ENCODE measurements at regions not wholly inside any gene's neighbourhood (a gene's known extent, or its start where the extent isn't known, plus 50 kb on each side); places are given as distances from the start of the nearest gene placed in this dataset.

DNA sequence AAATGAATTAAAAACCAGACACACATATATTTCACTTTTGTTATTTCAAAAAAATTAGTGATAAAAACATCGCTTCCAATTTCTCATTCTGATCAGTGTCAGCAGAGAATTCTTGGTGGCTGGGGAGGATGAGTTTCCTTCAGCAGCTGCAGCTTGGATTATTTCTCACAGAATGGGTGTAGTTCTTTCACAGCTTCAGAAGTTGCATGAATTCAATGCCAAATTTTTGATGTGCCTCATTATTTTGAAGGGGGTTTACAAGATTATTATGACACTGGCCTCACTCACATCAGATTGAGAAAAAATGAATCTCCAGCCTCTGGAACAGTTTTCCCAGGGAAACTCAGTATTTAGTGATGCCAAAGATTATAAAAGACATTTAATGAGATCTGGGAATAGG is 184.9 kb upstream of the WDFY3 start:
- ATAC-seq (no peak), DNase-seq (no peak)
- ChIA-PET CTCF (no interaction called here), POLR2A (no interaction called here)
- Mint-ChIP-seq H3K9me3 (no peaks in the 10 kb centered on the region), H3K36me3 (ENCODE audit: low read depth) (no peaks in the 10 kb centered on the region), H3K27me3 (peaks cover 3% of the 10 kb centered on the region), H3K27ac (no peak overlapping the region), H3K4me1 (ENCODE audit: low read depth) (no peaks in the 10 kb centered on the region), H3K4me3 (no peak overlapping the region)
- TF ChIP-seq, protein P1, sequence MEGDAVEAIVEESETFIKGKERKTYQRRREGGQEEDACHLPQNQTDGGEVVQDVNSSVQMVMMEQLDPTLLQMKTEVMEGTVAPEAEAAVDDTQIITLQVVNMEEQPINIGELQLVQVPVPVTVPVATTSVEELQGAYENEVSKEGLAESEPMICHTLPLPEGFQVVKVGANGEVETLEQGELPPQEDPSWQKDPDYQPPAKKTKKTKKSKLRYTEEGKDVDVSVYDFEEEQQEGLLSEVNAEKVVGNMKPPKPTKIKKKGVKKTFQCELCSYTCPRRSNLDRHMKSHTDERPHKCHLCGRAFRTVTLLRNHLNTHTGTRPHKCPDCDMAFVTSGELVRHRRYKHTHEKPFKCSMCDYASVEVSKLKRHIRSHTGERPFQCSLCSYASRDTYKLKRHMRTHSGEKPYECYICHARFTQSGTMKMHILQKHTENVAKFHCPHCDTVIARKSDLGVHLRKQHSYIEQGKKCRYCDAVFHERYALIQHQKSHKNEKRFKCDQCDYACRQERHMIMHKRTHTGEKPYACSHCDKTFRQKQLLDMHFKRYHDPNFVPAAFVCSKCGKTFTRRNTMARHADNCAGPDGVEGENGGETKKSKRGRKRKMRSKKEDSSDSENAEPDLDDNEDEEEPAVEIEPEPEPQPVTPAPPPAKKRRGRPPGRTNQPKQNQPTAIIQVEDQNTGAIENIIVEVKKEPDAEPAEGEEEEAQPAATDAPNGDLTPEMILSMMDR (IDR thresholded peaks at IDR 0.05), result no peak
- intact Hi-C loops (cut with micrococcal nuclease), result no loop called here

DNA sequence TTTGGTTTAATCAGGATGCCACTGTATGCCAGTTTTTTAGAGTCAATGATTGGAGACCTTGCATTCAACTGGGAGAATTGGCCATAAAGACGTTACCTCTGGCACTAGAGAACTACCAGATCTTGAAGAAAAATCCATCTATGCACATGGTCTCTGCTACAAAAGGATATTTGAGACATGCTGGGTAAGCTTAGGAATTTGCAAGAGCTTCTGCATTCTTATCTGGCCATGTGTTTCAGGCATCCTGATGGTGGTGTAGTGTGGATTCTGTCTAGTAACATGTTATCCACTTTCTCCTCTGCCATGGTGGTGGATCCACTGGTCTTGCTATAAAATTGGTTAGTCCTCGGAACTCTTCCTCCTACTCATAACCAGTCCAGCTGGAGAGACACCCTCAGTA is 185.3 kb upstream of the WDFY3 start:
- no peak overlapping the region for H3K27ac Mint-ChIP-seq
- no peaks in the 10 kb centered on the region for H3K36me3 Mint-ChIP-seq (ENCODE audit: low read depth)
- intact Hi-C loops (cut with micrococcal nuclease), result no loop called here
- no peak overlapping the region for H3K4me3 Mint-ChIP-seq
- DNase-seq (no peak), ATAC-seq (no peak)
- TF ChIP-seq, protein P1 (IDR thresholded peaks at IDR 0.05), result no peak
- ChIA-PET POLR2A (no interaction called here), CTCF (no interaction called here)
- H3K27me3 Mint-ChIP-seq, result peaks cover 3% of the 10 kb centered on the region
- no peaks in the 10 kb centered on the region for H3K9me3 Mint-ChIP-seq
- no peaks in the 10 kb centered on the region for H3K4me1 Mint-ChIP-seq (ENCODE audit: low read depth)

DNA sequence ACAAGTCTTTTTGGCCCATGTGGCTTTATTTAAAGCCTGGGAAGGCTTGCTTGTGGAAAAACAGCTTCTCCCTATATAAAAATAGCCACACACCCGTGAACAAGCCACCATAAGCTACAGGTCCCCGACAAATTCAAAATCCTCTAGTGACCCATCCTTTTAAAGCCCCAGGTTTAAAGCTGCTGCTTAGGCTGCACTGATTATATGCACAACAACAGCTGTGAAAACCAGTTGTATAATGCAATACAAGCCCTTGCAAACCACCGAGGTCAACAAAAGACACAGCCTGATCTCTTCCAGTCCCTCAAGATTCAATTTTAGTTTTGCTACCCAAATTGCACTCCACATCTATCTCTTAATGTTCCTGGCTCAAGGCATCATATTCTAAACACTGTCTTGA is 186.0 kb upstream of the WDFY3 start:
- Mint-ChIP-seq H3K4me3 (no peak overlapping the region), H3K27me3 (peaks cover 3% of the 10 kb centered on the region), H3K9me3 (no peaks in the 10 kb centered on the region), H3K4me1 (ENCODE audit: low read depth) (no peaks in the 10 kb centered on the region), H3K36me3 (ENCODE audit: low read depth) (no peaks in the 10 kb centered on the region), H3K27ac (no peak overlapping the region)
- no peak for ATAC-seq
- no peak for DNase-seq
- CTCF ChIA-PET, result no interaction called here
- POLR2A ChIA-PET, result no interaction called here
- intact Hi-C loops (cut with micrococcal nuclease), result no loop called here
- TF ChIP-seq, protein P1 (IDR thresholded peaks at IDR 0.05), result no peak

DNA sequence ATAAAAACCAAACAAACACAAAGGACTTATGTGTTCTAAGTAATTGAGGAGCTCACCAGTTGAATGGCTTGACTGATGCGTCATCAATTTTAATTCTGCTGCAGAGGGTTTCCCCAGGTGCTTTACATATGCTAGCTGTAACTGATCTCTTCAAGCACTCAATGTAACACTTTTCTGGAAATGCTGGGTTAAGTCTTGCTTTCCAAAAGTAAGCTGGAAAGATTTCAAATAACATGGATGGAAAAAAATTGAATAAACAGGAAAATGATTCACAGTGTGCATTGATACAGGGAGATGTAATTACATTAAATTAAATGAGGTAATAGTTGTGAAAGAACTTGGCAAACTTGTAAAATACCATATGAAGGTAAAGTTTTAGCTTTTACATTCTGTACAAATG is 186.7 kb upstream of the WDFY3 start:
- intact Hi-C loops (cut with micrococcal nuclease), result no loop called here
- no peaks in the 10 kb centered on the region for H3K4me1 Mint-ChIP-seq (ENCODE audit: low read depth)
- H3K36me3 Mint-ChIP-seq (ENCODE audit: low read depth), result no peaks in the 10 kb centered on the region
- TF ChIP-seq, protein P1 (IDR thresholded peaks at IDR 0.05), result no peak
- H3K9me3 Mint-ChIP-seq, result no peaks in the 10 kb centered on the region
- DNase-seq (no peak), ATAC-seq (no peak)
- H3K27me3 Mint-ChIP-seq, result peaks cover under 1% of the 10 kb centered on the region
- POLR2A ChIA-PET, result no interaction called here
- H3K4me3 Mint-ChIP-seq, result no peak overlapping the region
- CTCF ChIA-PET, result no interaction called here
- H3K27ac Mint-ChIP-seq, result no peak overlapping the region

DNA sequence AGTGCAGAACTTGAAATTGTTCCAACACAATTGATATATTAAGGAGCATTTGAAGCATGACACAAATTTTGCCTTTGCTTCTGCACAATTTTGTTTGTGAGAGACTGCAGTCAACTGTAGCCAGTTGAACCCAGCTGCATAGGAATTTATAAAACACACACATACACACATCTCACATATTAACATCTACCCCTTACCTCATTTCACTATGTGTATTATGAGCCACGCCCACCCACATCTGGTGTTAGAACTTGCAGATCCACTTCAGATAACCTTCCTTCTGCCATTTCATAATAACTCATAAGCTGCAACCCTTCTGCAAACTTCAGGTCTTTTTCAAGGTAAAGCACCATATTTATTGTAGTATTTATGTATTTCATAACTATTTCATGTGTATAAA is 188.1 kb upstream of the WDFY3 start:
- H3K27me3 Mint-ChIP-seq, result no peaks in the 10 kb centered on the region
- ChIA-PET POLR2A (no interaction called here), CTCF (no interaction called here)
- H3K9me3 Mint-ChIP-seq, result no peaks in the 10 kb centered on the region
- intact Hi-C loops (cut with micrococcal nuclease), result no loop called here
- no peaks in the 10 kb centered on the region for H3K4me1 Mint-ChIP-seq (ENCODE audit: low read depth)
- no peak overlapping the region for H3K4me3 Mint-ChIP-seq
- TF ChIP-seq, protein P1 (IDR thresholded peaks at IDR 0.05), result no peak
- H3K36me3 Mint-ChIP-seq (ENCODE audit: low read depth), result no peaks in the 10 kb centered on the region
- no peak for DNase-seq
- ATAC-seq, result no peak
- H3K27ac Mint-ChIP-seq, result no peak overlapping the region
